ENCODE measurements at regions not wholly inside any gene's neighbourhood (a gene's known extent, or its start where the extent isn't known, plus 50 kb on each side); places are given as distances from the start of the nearest gene placed in this dataset.

- DNase-seq (ENCODE audit: low read depth), result no peak
- H3K4me3 ChIP-seq (ENCODE audit: low read depth, low read length), result no peak overlapping the region
- TF ChIP-seq CTCF (IDR thresholded peaks at IDR 0.05; ENCODE audit: low read depth, low read length) (no peak), MYC (IDR thresholded peaks at IDR 0.05; ENCODE audit: low read depth, low read length) (no peak), MAX (IDR thresholded peaks at IDR 0.05; ENCODE audit: low read depth, low read length) (no peak), POLR2A (IDR thresholded peaks at IDR 0.05; ENCODE audit: extremely low read depth, insufficient read length) (no peak)
Measured at GRCh38 chr18:77701977-77702376, 452.3 kb downstream of the GALR1 start.

- DNase-seq (ENCODE audit: low read depth), result peak; percentile 53
- H3K4me3 ChIP-seq (ENCODE audit: low read depth, low read length), result no peak overlapping the region
- TF ChIP-seq POLR2A (IDR thresholded peaks at IDR 0.05; ENCODE audit: extremely low read depth, insufficient read length) (no peak), CTCF (IDR thresholded peaks at IDR 0.05; ENCODE audit: low read depth, low read length) (no peak), MAX (IDR thresholded peaks at IDR 0.05; ENCODE audit: low read depth, low read length) (no peak), MYC (IDR thresholded peaks at IDR 0.05; ENCODE audit: low read depth, low read length) (no peak)
Measured at GRCh38 chr18:77702686-77703085, 453.0 kb downstream of the GALR1 start.

- H3K4me3 ChIP-seq (ENCODE audit: low read depth, low read length), result no peak overlapping the region
- TF ChIP-seq MYC (IDR thresholded peaks at IDR 0.05; ENCODE audit: low read depth, low read length), result no peak
- no peak for TF ChIP-seq CTCF (IDR thresholded peaks at IDR 0.05; ENCODE audit: low read depth, low read length)
- no peak for TF ChIP-seq MAX (IDR thresholded peaks at IDR 0.05; ENCODE audit: low read depth, low read length)
- no peak for TF ChIP-seq POLR2A (IDR thresholded peaks at IDR 0.05; ENCODE audit: extremely low read depth, insufficient read length)
- no peak for DNase-seq (ENCODE audit: low read depth)
Measured at GRCh38 chr18:77705301-77705700, 455.7 kb downstream of the GALR1 start.

GRCh38 chr18:77708826-77709506, 459.3 kb downstream of the GALR1 start:
- no peak overlapping the region for H3K4me3 ChIP-seq (ENCODE audit: low read depth, low read length)
- TF ChIP-seq POLR2A (IDR thresholded peaks at IDR 0.05; ENCODE audit: extremely low read depth, insufficient read length), result no peak
- no peak for TF ChIP-seq MYC (IDR thresholded peaks at IDR 0.05; ENCODE audit: low read depth, low read length)
- TF ChIP-seq CTCF (IDR thresholded peaks at IDR 0.05; ENCODE audit: low read depth, low read length), result no peak
- no peak for TF ChIP-seq MAX (IDR thresholded peaks at IDR 0.05; ENCODE audit: low read depth, low read length)
- DNase-seq (ENCODE audit: low read depth), result no peak

GRCh38 chr18:77711096-77711495, 461.4 kb downstream of the GALR1 start:
- H3K4me3 ChIP-seq (ENCODE audit: low read depth, low read length), result no peak overlapping the region
- peak; percentile 7 for DNase-seq (ENCODE audit: low read depth)
- TF ChIP-seq CTCF (IDR thresholded peaks at IDR 0.05; ENCODE audit: low read depth, low read length) (peak; percentile 27), POLR2A (IDR thresholded peaks at IDR 0.05; ENCODE audit: extremely low read depth, insufficient read length) (no peak)

GRCh38 chr18:77714716-77715115, 465.1 kb downstream of the GALR1 start:
- no peak for TF ChIP-seq POLR2A (IDR thresholded peaks at IDR 0.05; ENCODE audit: extremely low read depth, insufficient read length)
- TF ChIP-seq MAX (IDR thresholded peaks at IDR 0.05; ENCODE audit: low read depth, low read length), result no peak
- no peak for TF ChIP-seq CTCF (IDR thresholded peaks at IDR 0.05; ENCODE audit: low read depth, low read length)
- no peak for TF ChIP-seq MYC (IDR thresholded peaks at IDR 0.05; ENCODE audit: low read depth, low read length)
- no peak overlapping the region for H3K4me3 ChIP-seq (ENCODE audit: low read depth, low read length)
- DNase-seq (ENCODE audit: low read depth), result no peak
